ENCODE measurements at regions not wholly inside any gene's neighbourhood (a gene's known extent, or its start where the extent isn't known, plus 50 kb on each side); places are given as distances from the start of the nearest gene placed in this dataset.

GRCh38 chr18:41630232-41630886 lies 324.7 kb upstream of the PIK3C3 start:
- Histone ChIP-seq H3K27ac (ENCODE audit: insufficient read depth in 1 of 2, low read depth in 1 of 2, low read length in 2 of 2, poor library complexity in 1 of 2, severe bottlenecking in 2 of 2) (no peak overlapping the region), H3K36me3 (ENCODE audit: control insufficient read depth in 4 of 4, insufficient read depth in 4 of 4, low read length in 3 of 4) (no peaks in the 10 kb centered on the region), H3K9me3 (ENCODE audit: control extremely low read depth in 1 of 5, control insufficient read depth in 4 of 5, insufficient read depth in 2 of 5, low read depth in 1 of 5, low read length in 4 of 5) (no peaks in the 10 kb centered on the region), H3K27me3 (replicated peaks in 2 of 5; ENCODE audit: control insufficient read depth in 4 of 5, insufficient read depth in 5 of 5, low read length in 4 of 5) (no peaks in the 10 kb centered on the region), H3K4me1 (ENCODE audit: control extremely low read depth in 1 of 4, control insufficient read depth in 4 of 4, insufficient read depth in 4 of 4, low read length in 3 of 4) (no peaks in the 10 kb centered on the region), H3K4me3 (ENCODE audit: control insufficient read depth in 1 of 7, extremely low read depth in 1 of 7, insufficient read depth in 4 of 7, low read depth in 2 of 7, low read length in 6 of 7) (no peak overlapping the region)
- POLR2A ChIA-PET: no interaction called here
- CTCF ChIA-PET: no interaction called here
- no peak for DNase-seq
- 94% methylated on average over 7 of the region's 8 CpGs for WGBS (ENCODE audit: insufficient coverage)

DNA sequence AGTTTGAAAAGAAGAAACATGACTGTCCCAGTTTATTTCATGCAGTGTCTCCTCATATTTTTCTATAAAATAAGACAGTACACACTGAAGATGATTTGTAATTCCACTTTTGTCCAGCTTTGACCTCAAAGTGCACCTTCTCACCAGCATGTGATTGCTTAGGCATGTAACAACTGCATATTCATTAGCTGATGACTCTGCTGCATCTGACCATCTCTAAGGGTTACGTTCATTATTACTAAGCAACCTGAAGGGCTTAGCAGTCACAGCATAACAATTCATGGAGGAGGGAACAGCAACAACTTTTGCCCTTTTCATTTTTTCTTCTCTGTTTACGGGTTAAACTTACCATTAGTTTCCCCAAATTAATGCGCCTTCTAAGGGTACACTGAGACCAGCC lies 330.6 kb upstream of the PIK3C3 start:
- CTCF ChIA-PET: no interaction called here
- Histone ChIP-seq H3K4me3 (ENCODE audit: control insufficient read depth in 1 of 7, extremely low read depth in 1 of 7, insufficient read depth in 4 of 7, low read depth in 2 of 7, low read length in 6 of 7) (no peak overlapping the region), H3K36me3 (ENCODE audit: control insufficient read depth in 4 of 4, insufficient read depth in 4 of 4, low read length in 3 of 4) (no peaks in the 10 kb centered on the region), H3K9me3 (ENCODE audit: control extremely low read depth in 1 of 5, control insufficient read depth in 4 of 5, insufficient read depth in 2 of 5, low read depth in 1 of 5, low read length in 4 of 5) (no peaks in the 10 kb centered on the region), H3K27ac (ENCODE audit: insufficient read depth in 1 of 2, low read depth in 1 of 2, low read length in 2 of 2, poor library complexity in 1 of 2, severe bottlenecking in 2 of 2) (no peak overlapping the region), H3K4me1 (ENCODE audit: control extremely low read depth in 1 of 4, control insufficient read depth in 4 of 4, insufficient read depth in 4 of 4, low read length in 3 of 4) (no peaks in the 10 kb centered on the region), H3K27me3 (replicated peaks in 2 of 5; ENCODE audit: control insufficient read depth in 4 of 5, insufficient read depth in 5 of 5, low read length in 4 of 5) (no peaks in the 10 kb centered on the region)
- DNase-seq: no peak
- POLR2A ChIA-PET: no interaction called here
- 97% methylated on average over 3 of the region's 3 CpGs for WGBS (ENCODE audit: insufficient coverage)

DNA sequence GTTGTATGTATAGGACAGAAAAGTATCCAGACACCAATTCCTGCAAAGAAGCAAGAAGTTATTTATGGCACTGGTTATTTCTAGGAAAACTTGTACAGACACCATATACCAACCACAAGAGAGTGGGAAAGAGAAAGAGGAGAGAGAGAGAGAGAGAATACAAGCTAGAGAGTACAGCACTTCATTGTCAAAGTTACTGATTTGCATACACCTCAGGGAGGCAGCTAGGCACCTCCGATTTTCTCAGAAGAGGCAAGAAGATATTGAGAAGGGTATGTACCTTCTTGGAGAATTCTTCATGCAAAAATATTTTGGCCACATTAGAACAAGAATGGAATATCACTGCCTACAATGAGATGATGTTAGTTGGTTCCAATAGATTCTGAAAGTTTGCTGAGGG lies 333.9 kb upstream of the PIK3C3 start:
- ChIA-PET POLR2A (no interaction called here), CTCF (no interaction called here)
- Histone ChIP-seq H3K4me1 (ENCODE audit: control extremely low read depth in 1 of 4, control insufficient read depth in 4 of 4, insufficient read depth in 4 of 4, low read length in 3 of 4) (no peaks in the 10 kb centered on the region), H3K9me3 (ENCODE audit: control extremely low read depth in 1 of 5, control insufficient read depth in 4 of 5, insufficient read depth in 2 of 5, low read depth in 1 of 5, low read length in 4 of 5) (no peaks in the 10 kb centered on the region), H3K4me3 (ENCODE audit: control insufficient read depth in 1 of 7, extremely low read depth in 1 of 7, insufficient read depth in 4 of 7, low read depth in 2 of 7, low read length in 6 of 7) (no peak overlapping the region), H3K27me3 (replicated peaks in 2 of 5; ENCODE audit: control insufficient read depth in 4 of 5, insufficient read depth in 5 of 5, low read length in 4 of 5) (no peaks in the 10 kb centered on the region), H3K36me3 (ENCODE audit: control insufficient read depth in 4 of 4, insufficient read depth in 4 of 4, low read length in 3 of 4) (no peaks in the 10 kb centered on the region), H3K27ac (ENCODE audit: insufficient read depth in 1 of 2, low read depth in 1 of 2, low read length in 2 of 2, poor library complexity in 1 of 2, severe bottlenecking in 2 of 2) (no peak overlapping the region)
- DNase-seq: no peak
- no CpG with 5 or more reads among the region's 1 CpG for WGBS (ENCODE audit: insufficient coverage)

- WGBS (ENCODE audit: insufficient coverage): no CpG with 5 or more reads among the region's 1 CpG
- CTCF ChIA-PET: no interaction called here
- DNase-seq: no peak
Measured at GRCh38 chr18:41618147-41618546, 336.9 kb upstream of the PIK3C3 start.

DNA sequence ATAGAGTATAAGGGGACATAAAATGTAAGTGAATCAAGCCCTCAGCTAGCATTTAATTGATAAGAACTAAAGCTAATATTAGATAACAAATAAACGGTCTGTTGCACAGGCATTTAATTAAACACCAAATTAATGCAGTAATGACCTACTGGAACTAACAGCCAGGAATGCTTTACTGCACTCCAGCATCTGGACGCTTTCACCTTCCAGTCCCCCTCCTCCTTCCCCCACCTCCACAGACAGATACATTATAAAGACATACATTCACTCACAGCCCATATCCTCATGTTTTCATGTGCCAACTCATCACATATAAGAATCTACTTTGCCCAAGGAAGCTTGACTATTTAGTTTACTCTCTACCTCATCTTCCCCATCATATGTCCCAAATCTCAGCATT lies 337.4 kb upstream of the PIK3C3 start:
- no peaks in the 10 kb centered on the region for H3K27me3 ChIP-seq (replicated peaks in 2 of 5; ENCODE audit: control insufficient read depth in 4 of 5, insufficient read depth in 5 of 5, low read length in 4 of 5)
- peaks cover 0 to 1% (median 0%) of the 10 kb centered on the region in 5 experiments for H3K9me3 ChIP-seq (ENCODE audit: control extremely low read depth in 1 of 5, control insufficient read depth in 4 of 5, insufficient read depth in 2 of 5, low read depth in 1 of 5, low read length in 4 of 5)
- DNase-seq: no peak
- ChIA-PET CTCF (no interaction called here), POLR2A (no interaction called here)
- 100% methylated on average over 1 of the region's 2 CpGs for WGBS (ENCODE audit: insufficient coverage)
- no peak overlapping the region for H3K27ac ChIP-seq (ENCODE audit: insufficient read depth in 1 of 2, low read depth in 1 of 2, low read length in 2 of 2, poor library complexity in 1 of 2, severe bottlenecking in 2 of 2)
- H3K4me3 ChIP-seq (ENCODE audit: control insufficient read depth in 1 of 7, extremely low read depth in 1 of 7, insufficient read depth in 4 of 7, low read depth in 2 of 7, low read length in 6 of 7): no peak overlapping the region
- no peaks in the 10 kb centered on the region for H3K36me3 ChIP-seq (ENCODE audit: control insufficient read depth in 4 of 4, insufficient read depth in 4 of 4, low read length in 3 of 4)
- H3K4me1 ChIP-seq (ENCODE audit: control extremely low read depth in 1 of 4, control insufficient read depth in 4 of 4, insufficient read depth in 4 of 4, low read length in 3 of 4): no peaks in the 10 kb centered on the region

More at GRCh38 chr18:41618147-41618546, 336.9 kb upstream of the PIK3C3 start:
- Histone ChIP-seq H3K27ac (ENCODE audit: insufficient read depth in 1 of 2, low read depth in 1 of 2, low read length in 2 of 2, poor library complexity in 1 of 2, severe bottlenecking in 2 of 2) (no peak overlapping the region), H3K27me3 (replicated peaks in 2 of 5; ENCODE audit: control insufficient read depth in 4 of 5, insufficient read depth in 5 of 5, low read length in 4 of 5) (no peaks in the 10 kb centered on the region), H3K36me3 (ENCODE audit: control insufficient read depth in 4 of 4, insufficient read depth in 4 of 4, low read length in 3 of 4) (no peaks in the 10 kb centered on the region), H3K9me3 (ENCODE audit: control extremely low read depth in 1 of 5, control insufficient read depth in 4 of 5, insufficient read depth in 2 of 5, low read depth in 1 of 5, low read length in 4 of 5) (peaks cover 0 to 1% (median 0%) of the 10 kb centered on the region in 5 experiments), H3K4me1 (ENCODE audit: control extremely low read depth in 1 of 4, control insufficient read depth in 4 of 4, insufficient read depth in 4 of 4, low read length in 3 of 4) (no peaks in the 10 kb centered on the region), H3K4me3 (ENCODE audit: control insufficient read depth in 1 of 7, extremely low read depth in 1 of 7, insufficient read depth in 4 of 7, low read depth in 2 of 7, low read length in 6 of 7) (no peak overlapping the region)
- POLR2A ChIA-PET: no interaction called here

- Histone ChIP-seq H3K27ac (ENCODE audit: insufficient read depth in 1 of 2, low read depth in 1 of 2, low read length in 2 of 2, poor library complexity in 1 of 2, severe bottlenecking in 2 of 2) (no peak overlapping the region), H3K27me3 (replicated peaks in 2 of 5; ENCODE audit: control insufficient read depth in 4 of 5, insufficient read depth in 5 of 5, low read length in 4 of 5) (no peaks in the 10 kb centered on the region), H3K9me3 (ENCODE audit: control extremely low read depth in 1 of 5, control insufficient read depth in 4 of 5, insufficient read depth in 2 of 5, low read depth in 1 of 5, low read length in 4 of 5) (peaks cover 0 to 2% (median 1%) of the 10 kb centered on the region in 5 experiments), H3K36me3 (ENCODE audit: control insufficient read depth in 4 of 4, insufficient read depth in 4 of 4, low read length in 3 of 4) (no peaks in the 10 kb centered on the region), H3K4me3 (ENCODE audit: control insufficient read depth in 1 of 7, extremely low read depth in 1 of 7, insufficient read depth in 4 of 7, low read depth in 2 of 7, low read length in 6 of 7) (no peak overlapping the region), H3K4me1 (ENCODE audit: control extremely low read depth in 1 of 4, control insufficient read depth in 4 of 4, insufficient read depth in 4 of 4, low read length in 3 of 4) (no peaks in the 10 kb centered on the region)
- ChIA-PET POLR2A (no interaction called here), CTCF (interaction anchor here (1.1 kb wide), 1 partner anchor 9 kb away, joined by 3 read pairs; no protein-coding TSS in a partner anchor)
- 89% methylated on average over 5 of the region's 6 CpGs for WGBS (ENCODE audit: insufficient coverage)
- no peak for DNase-seq
Measured at GRCh38 chr18:41613003-41613609, 341.9 kb upstream of the PIK3C3 start.

- DNase-seq: no peak
- H3K27me3 ChIP-seq (replicated peaks in 2 of 5; ENCODE audit: control insufficient read depth in 4 of 5, insufficient read depth in 5 of 5, low read length in 4 of 5): no peaks in the 10 kb centered on the region
- H3K4me3 ChIP-seq (ENCODE audit: control insufficient read depth in 1 of 7, extremely low read depth in 1 of 7, insufficient read depth in 4 of 7, low read depth in 2 of 7, low read length in 6 of 7): no peak overlapping the region
- POLR2A ChIA-PET: no interaction called here
- 80% methylated on average over 4 of the region's 5 CpGs for whole genome bisulfite sequencing (ENCODE audit: insufficient coverage)
- CTCF ChIA-PET: no interaction called here
- H3K27ac ChIP-seq (ENCODE audit: insufficient read depth in 1 of 2, low read depth in 1 of 2, low read length in 2 of 2, poor library complexity in 1 of 2, severe bottlenecking in 2 of 2): no peak overlapping the region
- H3K4me1 ChIP-seq (ENCODE audit: control extremely low read depth in 1 of 4, control insufficient read depth in 4 of 4, insufficient read depth in 4 of 4, low read length in 3 of 4): no peaks in the 10 kb centered on the region
- no peaks in the 10 kb centered on the region for H3K9me3 ChIP-seq (ENCODE audit: control extremely low read depth in 1 of 5, control insufficient read depth in 4 of 5, insufficient read depth in 2 of 5, low read depth in 1 of 5, low read length in 4 of 5)
- H3K36me3 ChIP-seq (ENCODE audit: control insufficient read depth in 4 of 4, insufficient read depth in 4 of 4, low read length in 3 of 4): no peaks in the 10 kb centered on the region
Measured at GRCh38 chr18:41604964-41605363, 350.1 kb upstream of the PIK3C3 start.
